ENCODE measurements at regions not wholly inside any gene's neighbourhood (a gene's known extent, or its start where the extent isn't known, plus 50 kb on each side); places are given as distances from the start of the nearest gene placed in this dataset.

DNA sequence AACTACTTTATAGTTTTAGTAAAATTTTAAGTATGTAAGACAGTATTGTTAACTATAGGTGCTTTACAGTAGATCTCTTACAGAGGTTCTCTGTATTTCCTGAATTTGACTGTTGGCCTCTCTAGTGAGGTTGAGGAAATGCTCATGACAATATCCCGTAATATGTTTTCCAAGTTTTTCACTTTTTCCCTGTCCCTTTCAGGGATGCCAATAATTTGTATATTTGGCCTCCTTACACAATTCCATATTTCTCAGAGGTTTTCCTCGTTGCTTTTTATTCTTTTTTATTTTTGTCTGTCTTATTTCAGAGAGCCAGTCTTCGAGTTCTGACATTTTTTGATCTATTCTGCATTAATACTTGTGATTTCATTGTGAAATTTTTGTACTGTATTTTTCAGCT is 233.7 kb upstream of the PDE3A start:
- Histone ChIP-seq H3K4me1 (ENCODE audit: control insufficient read depth, insufficient read depth, low read length, poor library complexity, severe bottlenecking) (no peaks in the 10 kb centered on the region), H3K27me3 (ENCODE audit: control insufficient read depth, insufficient read depth, low read length) (no peaks in the 10 kb centered on the region), H3K9me3 (ENCODE audit: control insufficient read depth in 2 of 2, low read length in 2 of 2) (no peaks in the 10 kb centered on the region), H3K27ac (ENCODE audit: insufficient read depth, low read length, poor library complexity, severe bottlenecking) (no peak overlapping the region), H3K4me3 (ENCODE audit: low read depth, low read length) (no peak overlapping the region), H3K36me3 (ENCODE audit: control insufficient read depth, insufficient read depth, low read length) (no peaks in the 10 kb centered on the region)
- Mint-ChIP-seq H3K27me3 (peaks cover 4% of the 10 kb centered on the region), H3K36me3 (no peaks in the 10 kb centered on the region), H3K9me3 (peaks cover 0 to 4% (median 1%) of the 10 kb centered on the region in 7 donors), H3K4me3 (no peak overlapping the region), H3K27ac (no peak overlapping the region), H3K4me1 (no peaks in the 10 kb centered on the region)
- ATAC-seq (ENCODE audit: low read depth in 2 of 2) (no peak), DNase-seq (no peak)

DNA sequence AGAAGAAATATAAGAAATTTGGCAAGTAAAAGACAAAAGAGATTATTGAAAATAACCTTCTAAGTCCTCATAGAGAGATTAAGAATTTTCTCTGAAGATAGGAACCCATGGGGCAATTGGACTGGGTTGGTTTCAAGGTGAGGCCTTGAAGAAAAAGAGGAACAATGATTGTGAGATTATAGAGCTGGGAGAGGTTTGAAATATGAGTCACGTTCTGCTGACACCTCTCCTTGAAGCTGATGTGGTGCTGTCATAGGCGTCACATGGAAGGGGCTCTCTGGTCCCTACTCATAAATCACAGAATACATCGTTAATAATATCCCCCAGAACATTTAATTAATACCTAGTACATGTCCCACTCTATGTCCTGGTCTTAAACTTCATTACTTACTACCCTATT is 227.6 kb upstream of the PDE3A start:
- ATAC-seq (ENCODE audit: low read depth in 2 of 2) (no peak), DNase-seq (no peak)
- H3K36me3 Mint-ChIP-seq = no peaks in the 10 kb centered on the region
- Histone ChIP-seq H3K4me3 (ENCODE audit: low read depth, low read length) (no peak overlapping the region), H3K36me3 (ENCODE audit: control insufficient read depth, insufficient read depth, low read length) (no peaks in the 10 kb centered on the region), H3K27ac (ENCODE audit: insufficient read depth, low read length, poor library complexity, severe bottlenecking) (no peak overlapping the region), H3K4me1 (ENCODE audit: control insufficient read depth, insufficient read depth, low read length, poor library complexity, severe bottlenecking) (no peaks in the 10 kb centered on the region), H3K27me3 (ENCODE audit: control insufficient read depth, insufficient read depth, low read length) (no peaks in the 10 kb centered on the region), H3K9me3 (ENCODE audit: control insufficient read depth in 2 of 2, low read length in 2 of 2) (no peaks in the 10 kb centered on the region)
- H3K27ac Mint-ChIP-seq = no peak overlapping the region
- H3K27me3 Mint-ChIP-seq = no peaks in the 10 kb centered on the region
- H3K9me3 Mint-ChIP-seq = peaks cover 0 to 6% (median 1%) of the 10 kb centered on the region in 7 donors
- H3K4me3 Mint-ChIP-seq = no peak overlapping the region
- H3K4me1 Mint-ChIP-seq = no peaks in the 10 kb centered on the region

DNA sequence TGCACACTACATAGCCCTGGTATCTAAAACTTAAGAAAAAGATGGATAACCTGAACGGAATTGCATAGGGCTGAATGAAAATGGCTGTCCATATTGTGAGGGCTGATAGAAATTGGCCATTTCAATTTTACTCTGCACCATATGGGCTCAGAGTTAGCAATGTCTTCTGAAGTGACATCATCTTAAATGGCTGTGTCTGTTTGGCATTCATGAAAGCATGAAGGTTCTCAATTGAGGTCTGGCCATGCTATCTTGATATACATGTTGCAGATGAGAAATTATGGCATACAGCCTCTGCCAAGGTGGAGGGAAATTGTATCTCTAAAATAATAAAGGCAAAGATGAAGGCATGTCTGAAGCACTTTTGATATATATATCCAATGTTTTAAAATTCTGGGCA is 226.0 kb upstream of the PDE3A start:
- no peak for ATAC-seq (ENCODE audit: low read depth in 2 of 2)
- no peak overlapping the region for H3K4me3 Mint-ChIP-seq
- H3K9me3 Mint-ChIP-seq = peaks cover 0 to 8% (median 2%) of the 10 kb centered on the region in 7 donors

DNA sequence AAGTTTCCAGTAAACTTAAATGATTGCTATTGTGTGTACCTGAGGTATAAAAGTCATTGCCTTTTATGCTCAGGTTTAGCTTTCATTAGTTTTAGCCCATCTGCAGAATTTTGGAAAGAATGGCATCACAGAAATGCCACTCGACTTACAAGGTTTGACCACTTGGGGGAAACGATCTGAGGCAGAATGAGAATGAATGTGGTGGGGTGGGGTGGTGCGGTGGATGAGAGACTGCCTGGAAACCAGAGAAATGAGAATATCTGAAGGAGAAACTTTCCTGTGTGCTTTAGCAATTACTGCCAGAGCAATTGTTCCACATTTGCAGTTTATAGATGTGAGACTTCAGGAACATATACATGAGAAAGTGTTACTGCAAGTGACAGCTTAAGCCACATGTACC is 225.4 kb upstream of the PDE3A start:
- Mint-ChIP-seq H3K9me3 (peaks cover 0 to 8% (median 2%) of the 10 kb centered on the region in 7 donors), H3K27me3 (no peaks in the 10 kb centered on the region), H3K4me3 (no peak overlapping the region), H3K4me1 (no peaks in the 10 kb centered on the region), H3K27ac (no peak overlapping the region), H3K36me3 (no peaks in the 10 kb centered on the region)
- Histone ChIP-seq H3K9me3 (ENCODE audit: control insufficient read depth in 2 of 2, low read length in 2 of 2) (no peaks in the 10 kb centered on the region), H3K27ac (ENCODE audit: insufficient read depth, low read length, poor library complexity, severe bottlenecking) (no peak overlapping the region), H3K4me3 (ENCODE audit: low read depth, low read length) (no peak overlapping the region), H3K36me3 (ENCODE audit: control insufficient read depth, insufficient read depth, low read length) (no peaks in the 10 kb centered on the region), H3K27me3 (ENCODE audit: control insufficient read depth, insufficient read depth, low read length) (no peaks in the 10 kb centered on the region), H3K4me1 (ENCODE audit: control insufficient read depth, insufficient read depth, low read length, poor library complexity, severe bottlenecking) (no peaks in the 10 kb centered on the region)
- ATAC-seq (ENCODE audit: low read depth in 2 of 2) (no peak), DNase-seq (no peak)

More for the DNA sequence above, 226.0 kb upstream of the PDE3A start:
- H3K27me3 Mint-ChIP-seq = no peaks in the 10 kb centered on the region
- Histone ChIP-seq H3K27me3 (ENCODE audit: control insufficient read depth, insufficient read depth, low read length) (no peaks in the 10 kb centered on the region), H3K9me3 (ENCODE audit: control insufficient read depth in 2 of 2, low read length in 2 of 2) (no peaks in the 10 kb centered on the region), H3K27ac (ENCODE audit: insufficient read depth, low read length, poor library complexity, severe bottlenecking) (no peak overlapping the region), H3K4me3 (ENCODE audit: low read depth, low read length) (no peak overlapping the region), H3K4me1 (ENCODE audit: control insufficient read depth, insufficient read depth, low read length, poor library complexity, severe bottlenecking) (no peaks in the 10 kb centered on the region), H3K36me3 (ENCODE audit: control insufficient read depth, insufficient read depth, low read length) (no peaks in the 10 kb centered on the region)
- DNase-seq = no peak
- no peaks in the 10 kb centered on the region for H3K36me3 Mint-ChIP-seq
- no peaks in the 10 kb centered on the region for H3K4me1 Mint-ChIP-seq
- H3K27ac Mint-ChIP-seq = no peak overlapping the region

DNA sequence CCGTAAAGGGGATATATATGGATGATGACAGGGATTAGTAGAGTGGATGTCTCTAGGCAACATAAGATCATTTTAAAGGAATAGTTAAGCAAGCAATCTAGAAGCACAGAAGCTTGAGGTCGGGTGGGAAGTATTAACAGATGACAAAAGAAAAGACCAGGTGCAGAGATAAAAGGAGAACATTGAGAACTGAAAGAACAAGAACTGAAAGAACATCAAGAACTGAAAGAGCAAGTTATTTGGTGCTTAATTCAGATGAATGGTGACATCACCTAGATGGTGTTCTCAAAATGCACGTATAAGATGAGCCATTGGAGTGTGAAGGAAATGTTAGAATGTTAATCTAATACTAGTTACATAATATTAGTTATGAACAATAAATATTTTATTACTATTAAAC is 224.0 kb upstream of the PDE3A start:
- H3K27ac ChIP-seq (ENCODE audit: insufficient read depth, low read length, poor library complexity, severe bottlenecking) = no peak overlapping the region
- H3K4me3 ChIP-seq (ENCODE audit: low read depth, low read length) = no peak overlapping the region
- H3K27ac Mint-ChIP-seq = no peak overlapping the region
- H3K4me1 Mint-ChIP-seq = no peaks in the 10 kb centered on the region
- no peak for DNase-seq
- H3K9me3 Mint-ChIP-seq = peaks cover 0 to 8% (median 2%) of the 10 kb centered on the region in 7 donors
- no peaks in the 10 kb centered on the region for H3K36me3 ChIP-seq (ENCODE audit: control insufficient read depth, insufficient read depth, low read length)
- H3K36me3 Mint-ChIP-seq = no peaks in the 10 kb centered on the region
- H3K27me3 ChIP-seq (ENCODE audit: control insufficient read depth, insufficient read depth, low read length) = no peaks in the 10 kb centered on the region
- ATAC-seq (ENCODE audit: low read depth in 2 of 2) = no peak
- H3K27me3 Mint-ChIP-seq = no peaks in the 10 kb centered on the region
- no peaks in the 10 kb centered on the region for H3K4me1 ChIP-seq (ENCODE audit: control insufficient read depth, insufficient read depth, low read length, poor library complexity, severe bottlenecking)
- H3K4me3 Mint-ChIP-seq = no peak overlapping the region
- H3K9me3 ChIP-seq (ENCODE audit: control insufficient read depth in 2 of 2, low read length in 2 of 2) = no peaks in the 10 kb centered on the region

DNA sequence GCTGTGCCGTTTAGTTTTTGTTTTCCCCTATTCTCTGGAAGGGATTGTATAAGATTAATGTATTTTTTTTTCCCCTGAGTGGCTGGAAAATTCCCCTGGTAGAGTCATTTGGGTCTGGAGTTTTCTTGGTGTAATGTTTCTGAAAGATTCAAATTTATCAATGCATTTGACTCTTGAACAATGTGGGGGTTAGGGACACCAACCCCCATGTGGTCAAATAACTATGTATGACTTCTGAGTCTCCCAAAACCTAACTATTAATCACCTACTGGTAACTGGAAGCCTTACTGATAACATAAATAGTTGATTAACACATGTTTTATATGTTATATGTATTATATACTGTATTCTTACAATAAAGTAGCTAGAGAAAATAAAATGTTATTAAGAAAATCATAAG is 220.1 kb upstream of the PDE3A start:
- H3K4me1 Mint-ChIP-seq = no peaks in the 10 kb centered on the region
- no peaks in the 10 kb centered on the region for H3K27me3 Mint-ChIP-seq
- Histone ChIP-seq H3K27ac (ENCODE audit: insufficient read depth, low read length, poor library complexity, severe bottlenecking) (no peak overlapping the region), H3K4me3 (ENCODE audit: low read depth, low read length) (no peak overlapping the region), H3K9me3 (ENCODE audit: control insufficient read depth in 2 of 2, low read length in 2 of 2) (no peaks in the 10 kb centered on the region), H3K36me3 (ENCODE audit: control insufficient read depth, insufficient read depth, low read length) (no peaks in the 10 kb centered on the region), H3K4me1 (ENCODE audit: control insufficient read depth, insufficient read depth, low read length, poor library complexity, severe bottlenecking) (no peaks in the 10 kb centered on the region), H3K27me3 (ENCODE audit: control insufficient read depth, insufficient read depth, low read length) (no peaks in the 10 kb centered on the region)
- ATAC-seq (ENCODE audit: low read depth in 2 of 2) = no peak
- H3K36me3 Mint-ChIP-seq = no peaks in the 10 kb centered on the region
- H3K27ac Mint-ChIP-seq = no peak overlapping the region
- H3K4me3 Mint-ChIP-seq = no peak overlapping the region
- no peak for DNase-seq
- peaks cover 0 to 10% (median 2%) of the 10 kb centered on the region in 7 donors for H3K9me3 Mint-ChIP-seq

DNA sequence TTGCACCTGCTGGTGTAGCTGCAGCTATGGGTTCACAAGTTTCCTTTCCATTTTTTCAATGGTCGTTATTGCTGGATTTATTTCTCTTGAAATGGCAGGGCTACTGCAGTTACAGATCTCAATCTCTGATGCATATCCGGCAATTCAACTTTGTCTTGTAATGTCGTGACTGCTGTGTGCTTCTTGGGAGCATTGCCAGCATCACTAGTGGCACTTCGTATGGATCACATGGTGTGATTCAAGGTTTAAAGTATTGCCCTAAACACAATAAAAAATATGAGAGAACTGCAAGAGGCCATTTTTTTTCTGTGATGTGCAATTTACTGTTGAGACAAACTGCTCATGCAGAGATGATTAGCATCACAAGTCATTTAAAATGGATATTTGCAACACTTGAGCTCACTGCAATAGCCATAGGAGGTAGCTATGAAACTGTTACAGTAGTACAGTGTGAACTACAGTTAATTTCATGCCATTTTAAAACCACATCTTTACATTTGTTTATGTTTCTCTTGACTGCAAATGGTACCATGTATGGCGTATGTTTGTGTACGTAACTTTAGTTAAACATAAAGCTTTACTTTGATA is 217.4 kb upstream of the PDE3A start:
- Histone ChIP-seq H3K27me3 (ENCODE audit: control insufficient read depth, insufficient read depth, low read length) (no peaks in the 10 kb centered on the region), H3K36me3 (ENCODE audit: control insufficient read depth, insufficient read depth, low read length) (no peaks in the 10 kb centered on the region), H3K27ac (ENCODE audit: insufficient read depth, low read length, poor library complexity, severe bottlenecking) (no peak overlapping the region), H3K4me3 (ENCODE audit: low read depth, low read length) (no peak overlapping the region), H3K4me1 (ENCODE audit: control insufficient read depth, insufficient read depth, low read length, poor library complexity, severe bottlenecking) (no peaks in the 10 kb centered on the region), H3K9me3 (ENCODE audit: control insufficient read depth in 2 of 2, low read length in 2 of 2) (no peaks in the 10 kb centered on the region)
- ATAC-seq (ENCODE audit: low read depth in 2 of 2) (no peak), DNase-seq (no peak)
- Mint-ChIP-seq H3K36me3 (no peaks in the 10 kb centered on the region), H3K4me1 (no peaks in the 10 kb centered on the region), H3K9me3 (peaks cover 0 to 8% (median 2%) of the 10 kb centered on the region in 7 donors), H3K4me3 (no peak overlapping the region), H3K27me3 (no peaks in the 10 kb centered on the region), H3K27ac (no peak overlapping the region)

DNA sequence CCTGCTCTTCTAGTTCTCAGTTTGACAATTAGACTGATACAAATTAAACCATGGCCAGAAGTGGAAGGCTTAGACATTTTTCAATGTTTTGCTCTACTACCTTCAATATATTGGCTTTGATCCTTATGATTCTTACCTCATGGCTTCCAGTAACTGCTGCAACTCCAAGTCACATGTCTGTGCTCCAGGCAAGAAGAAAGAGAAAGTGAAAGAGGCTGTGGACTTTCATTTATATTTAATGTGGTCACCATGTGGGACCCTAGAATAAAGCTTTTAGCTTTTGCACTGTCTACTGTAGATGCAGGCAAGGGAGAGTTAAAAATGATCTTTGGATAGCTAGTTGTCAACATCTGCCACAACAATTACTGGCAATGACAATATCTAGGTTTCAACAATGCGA is 214.3 kb upstream of the PDE3A start:
- no peaks in the 10 kb centered on the region for H3K27me3 Mint-ChIP-seq
- no peaks in the 10 kb centered on the region for H3K36me3 Mint-ChIP-seq
- H3K36me3 ChIP-seq (ENCODE audit: control insufficient read depth, insufficient read depth, low read length) = no peaks in the 10 kb centered on the region
- no peaks in the 10 kb centered on the region for H3K4me1 Mint-ChIP-seq
- no peak overlapping the region for H3K4me3 Mint-ChIP-seq
- DNase-seq (no peak), ATAC-seq (ENCODE audit: low read depth in 2 of 2) (no peak)
- H3K27me3 ChIP-seq (ENCODE audit: control insufficient read depth, insufficient read depth, low read length) = no peaks in the 10 kb centered on the region
- H3K27ac Mint-ChIP-seq = no peak overlapping the region
- no peaks in the 10 kb centered on the region for H3K4me1 ChIP-seq (ENCODE audit: control insufficient read depth, insufficient read depth, low read length, poor library complexity, severe bottlenecking)
- no peak overlapping the region for H3K4me3 ChIP-seq (ENCODE audit: low read depth, low read length)
- peaks cover 0 to 5% (median 0%) of the 10 kb centered on the region in 7 donors for H3K9me3 Mint-ChIP-seq
- H3K9me3 ChIP-seq (ENCODE audit: control insufficient read depth in 2 of 2, low read length in 2 of 2) = no peaks in the 10 kb centered on the region
- no peak overlapping the region for H3K27ac ChIP-seq (ENCODE audit: insufficient read depth, low read length, poor library complexity, severe bottlenecking)

Measured in CD4-positive, CD25-positive, alpha-beta regulatory T cell (primary cell).